HG03442 (cell line): ENCODE measurements at regions not wholly inside any gene's neighbourhood (a gene's known extent, or its start where the extent isn't known, plus 50 kb on each side); places are given as distances from the start of the nearest gene placed in this dataset.
A peak's percentile ranks its signal among the peaks of the same experiment; 100 is the strongest.
"Not testable (repeated sequence)": the region's sequence is repeated elsewhere in the genome, so short reads cannot be mapped to it uniquely, and the experiment has no call there.

Source experiments
- ATAC-seq: cut with Tn5 transposase; IDR thresholded peaks from one replicate; pipeline ENCODE4 v1.9.1; 2021; ENCODE audit warnings: mild to moderate bottlenecking, moderate library complexity; ENCODE audit not compliant: unreplicated experiment

GRCh38 chr11:86148345-86148747, 79.5 kb upstream of the PICALM start:
- ATAC-seq, result no peak

DNA sequence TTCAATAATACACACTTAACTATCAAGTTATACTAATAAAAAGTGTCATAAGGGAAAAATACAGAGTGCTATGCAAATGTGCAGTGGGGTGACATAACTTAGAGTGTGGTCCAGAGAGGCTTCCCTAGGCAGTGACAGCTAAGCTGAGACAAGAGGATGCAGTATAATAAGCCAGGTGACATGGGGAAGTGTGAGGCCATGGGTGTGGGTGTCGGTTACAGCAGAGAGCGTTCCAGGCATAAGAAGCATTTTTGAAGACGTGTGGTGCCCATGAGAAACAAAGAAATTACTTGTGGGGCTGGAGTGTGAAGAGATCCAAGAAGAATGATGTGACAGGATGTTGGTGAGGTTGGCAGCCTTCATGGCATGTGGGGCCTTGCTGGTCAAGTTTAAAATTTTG, 78.1 kb upstream of the PICALM start:
- ATAC-seq, result no peak

DNA sequence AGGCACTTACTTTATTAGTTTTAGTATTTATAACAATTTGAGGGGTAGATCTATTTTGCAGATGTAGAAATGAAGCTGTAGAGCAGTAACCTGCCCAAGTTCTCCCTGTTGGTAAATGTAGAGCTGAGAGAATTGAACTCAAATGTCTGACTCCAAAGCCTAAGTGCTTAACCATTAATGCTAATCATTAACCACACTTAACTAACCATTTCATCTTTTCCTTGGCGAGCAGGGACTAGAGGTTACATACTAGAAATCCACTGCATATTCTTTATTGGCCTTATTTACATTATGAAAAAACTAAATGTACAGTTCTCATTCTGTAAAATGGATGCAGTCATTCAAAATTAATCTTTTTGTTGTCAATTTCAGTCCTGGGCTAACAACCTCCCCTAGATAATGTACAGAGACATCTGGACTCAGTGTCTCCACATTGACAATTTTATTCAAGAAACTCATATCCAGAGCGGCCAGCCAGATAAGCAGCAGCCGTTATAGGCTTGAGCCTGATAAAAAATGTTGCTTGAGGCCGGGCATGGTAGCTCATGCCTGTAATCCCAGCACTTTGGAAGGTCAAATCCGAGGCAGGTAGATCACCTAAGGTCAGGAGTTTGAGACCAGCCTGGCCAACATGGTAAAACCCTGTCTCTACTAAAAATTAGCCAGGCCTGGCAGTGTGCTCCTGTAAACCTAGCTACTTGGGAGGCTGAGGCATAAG, 76.7 kb upstream of the PICALM start:
- ATAC-seq, result no peak

GRCh38 chr11:86144846-86145245, 76.0 kb upstream of the PICALM start:
- no peak for ATAC-seq

- ATAC-seq, result not testable (repeated sequence)
These were observed 75.2 kb upstream of the PICALM start for GRCh38 chr11:86144087-86144486.

- ATAC-seq, result peak; percentile 33
These were observed 74.5 kb upstream of the PICALM start for GRCh38 chr11:86143087-86144030.

- ATAC-seq, result no peak
These were observed 73.3 kb upstream of the PICALM start for GRCh38 chr11:86142170-86142569.

GRCh38 chr11:86141727-86142126, 72.8 kb upstream of the PICALM start:
- no peak for ATAC-seq

GRCh38 chr11:86140334-86140990, 71.6 kb upstream of the PICALM start:
- ATAC-seq, result no peak

- peak; percentile 84 for ATAC-seq
These were observed 70.1 kb upstream of the PICALM start for GRCh38 chr11:86138958-86139357.

- no peak for ATAC-seq
These were observed 67.7 kb upstream of the PICALM start for GRCh38 chr11:86136538-86136937.

- no peak for ATAC-seq
These were observed 66.4 kb upstream of the PICALM start for GRCh38 chr11:86135319-86135714.

- no peak for ATAC-seq
These were observed 65.9 kb upstream of the PICALM start for GRCh38 chr11:86134580-86135318.

GRCh38 chr11:86132667-86133249, 63.9 kb upstream of the PICALM start:
- no peak for ATAC-seq

DNA sequence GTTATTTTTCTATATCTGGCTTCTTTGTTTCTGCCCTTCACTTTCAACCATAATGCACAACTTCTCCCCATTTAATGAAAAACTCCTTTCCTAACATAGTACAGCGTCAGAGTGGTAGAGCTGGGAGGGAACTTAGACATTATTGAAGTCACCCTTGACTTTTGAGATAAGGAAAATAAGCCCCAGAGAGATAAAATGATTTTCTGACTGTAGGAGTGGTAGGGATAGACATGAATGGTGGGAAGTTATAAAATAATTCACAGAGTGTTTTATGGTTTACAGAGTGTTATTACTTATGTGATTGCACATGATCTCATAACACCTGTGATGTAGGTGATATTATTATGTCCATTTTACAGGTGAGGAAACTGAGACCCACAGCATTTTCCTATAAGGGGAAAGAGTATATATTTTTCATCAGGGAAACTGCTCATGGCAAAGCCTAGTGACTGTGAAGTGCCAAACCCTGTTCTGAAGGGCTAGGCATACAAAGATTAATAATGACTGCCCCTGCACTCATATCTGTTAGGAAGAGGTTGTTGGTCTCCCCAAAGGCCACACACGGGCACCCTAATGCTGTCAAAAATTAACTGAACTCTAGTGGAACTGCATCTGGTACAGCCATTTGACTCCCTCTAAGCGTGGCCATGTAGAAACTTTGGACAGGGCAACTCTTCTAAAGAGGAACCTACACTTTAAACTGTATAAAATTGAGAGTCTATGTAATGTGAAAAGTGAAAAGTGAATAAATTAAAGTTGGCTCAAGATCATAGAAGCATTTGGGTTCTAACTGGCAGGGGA, 61.1 kb upstream of the PICALM start:
- no peak for ATAC-seq

GRCh38 chr11:86128914-86129313, 60.0 kb upstream of the PICALM start:
- no peak for ATAC-seq

DNA sequence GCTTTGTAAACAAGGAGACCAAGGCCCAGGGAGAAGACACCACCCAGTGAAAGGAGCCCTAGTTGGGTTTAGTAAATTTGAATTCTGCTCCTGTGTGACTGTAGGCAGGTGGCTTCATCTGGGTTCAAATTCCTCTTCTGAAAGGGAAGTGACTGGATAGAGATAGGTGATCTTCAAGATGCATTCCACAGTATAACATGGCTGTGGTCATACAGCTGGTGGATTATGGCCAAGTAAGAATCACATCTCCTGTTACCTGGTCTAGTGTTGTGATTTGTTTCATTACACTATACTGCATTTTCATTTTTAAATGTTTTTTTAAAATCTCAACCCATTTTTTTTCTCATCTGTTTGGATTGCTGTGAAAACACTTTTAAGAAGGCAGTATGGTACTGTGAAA, 58.0 kb upstream of the PICALM start:
- ATAC-seq, result no peak

DNA sequence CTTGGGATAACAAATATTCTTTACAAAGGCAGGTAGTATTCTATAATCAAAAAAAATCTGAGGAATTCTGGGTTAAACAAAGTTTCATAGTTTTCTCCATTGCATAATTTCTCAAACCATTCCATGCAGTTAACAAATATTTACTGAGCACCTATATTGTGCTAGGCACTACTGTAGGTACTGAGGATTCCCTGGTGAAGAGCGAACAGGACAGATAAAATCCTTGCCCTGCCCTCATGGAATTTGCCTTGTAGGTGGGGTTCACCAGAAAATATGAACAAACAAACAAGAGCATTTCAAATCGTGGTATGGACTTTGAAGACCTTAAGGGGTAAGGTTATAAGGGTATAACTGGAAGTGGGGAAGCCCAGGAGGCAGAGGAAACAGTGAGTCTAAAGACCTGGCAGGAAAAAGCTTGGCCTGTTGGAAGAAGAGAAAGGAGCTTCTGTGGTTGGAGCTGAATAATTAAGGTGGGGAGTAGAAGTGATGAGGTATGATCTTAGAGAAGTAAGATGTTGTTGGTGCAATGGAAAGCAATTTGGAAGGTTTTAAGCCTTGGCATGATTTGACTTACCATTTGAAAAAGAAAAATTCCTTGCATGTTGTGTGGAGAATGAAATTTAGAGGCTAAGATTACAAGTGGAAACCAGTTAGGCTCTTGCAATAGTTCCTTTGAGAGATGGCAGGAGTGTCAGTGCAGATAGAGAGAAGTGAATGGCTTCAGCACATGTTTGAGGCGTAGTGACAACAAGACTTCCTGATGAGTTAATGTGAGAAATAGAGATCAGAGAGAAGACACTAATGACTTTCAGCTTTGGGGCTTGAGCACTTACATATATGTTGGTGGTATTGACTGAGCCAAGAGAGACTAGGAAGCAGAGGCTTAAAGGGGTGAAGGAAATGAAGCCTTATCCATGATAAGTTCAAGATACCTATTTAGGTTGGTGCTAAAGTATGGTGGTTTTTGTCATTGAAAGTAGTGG, 55.7 kb upstream of the PICALM start:
- peak; percentile 71 for ATAC-seq
